Kidney capillary endothelial cell (primary cell): ENCODE measurements at regions not wholly inside any gene's neighbourhood (a gene's known extent, or its start where the extent isn't known, plus 50 kb on each side); places are given as distances from the start of the nearest gene placed in this dataset.

ENCODE experiments used
- DNase-seq: peaks from one replicate; pipeline ENCODE4 v3.0.0-alpha.2; 2018; ENCODE audit warnings: low spot score

DNA sequence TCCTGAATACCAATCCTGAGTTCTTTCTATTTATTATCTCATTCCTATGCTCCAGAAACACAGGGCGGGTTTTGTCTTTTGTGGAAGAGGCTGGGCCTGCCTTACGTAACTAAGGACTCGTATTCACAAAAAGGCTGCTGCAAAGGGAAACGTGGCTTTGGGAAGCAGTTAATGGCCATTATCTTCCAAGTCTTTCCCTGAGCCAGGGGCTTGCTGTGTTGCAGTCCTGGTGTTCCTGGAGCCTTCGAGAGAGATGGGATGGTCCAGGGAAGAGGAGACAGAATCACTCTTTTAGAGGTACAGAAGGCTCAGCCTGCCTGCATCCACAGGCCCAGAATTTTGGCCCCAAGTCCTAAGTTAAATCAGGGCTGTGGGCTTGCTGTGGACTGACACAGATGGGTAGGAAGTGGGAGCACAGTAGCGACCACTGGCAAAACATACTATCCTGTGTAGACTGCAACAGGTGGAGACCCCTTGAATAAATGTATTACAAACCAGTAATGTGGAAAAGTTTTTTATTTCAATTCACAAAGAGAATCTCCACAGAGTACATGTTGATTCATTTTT lies 139.4 kb upstream of the ST6GAL2 start:
- no peak for DNase-seq

DNA sequence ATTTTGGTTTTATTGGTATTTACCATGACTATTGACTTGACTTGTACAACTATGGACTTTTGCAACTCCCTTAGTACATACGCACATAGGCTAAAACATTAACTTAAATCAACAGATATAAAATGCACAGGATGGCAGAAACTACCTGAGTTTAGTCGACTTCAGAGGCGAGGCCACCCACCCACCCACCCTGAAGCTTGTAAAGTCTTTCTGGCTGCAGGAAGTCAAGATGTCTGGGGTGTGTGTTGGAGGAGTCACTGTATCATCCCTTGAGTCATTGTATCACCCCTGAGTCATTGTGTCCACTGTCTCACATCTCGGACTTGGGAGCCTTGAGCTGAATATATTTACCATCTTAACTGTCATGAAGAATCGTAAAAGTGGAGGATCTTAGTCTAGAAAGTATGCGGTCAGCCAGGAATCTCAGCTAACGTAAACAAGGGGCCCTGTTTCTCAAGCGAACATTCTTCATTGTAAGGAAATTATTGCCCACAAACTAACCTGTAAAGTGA lies 140.0 kb upstream of the ST6GAL2 start:
- DNase-seq: no peak

DNA sequence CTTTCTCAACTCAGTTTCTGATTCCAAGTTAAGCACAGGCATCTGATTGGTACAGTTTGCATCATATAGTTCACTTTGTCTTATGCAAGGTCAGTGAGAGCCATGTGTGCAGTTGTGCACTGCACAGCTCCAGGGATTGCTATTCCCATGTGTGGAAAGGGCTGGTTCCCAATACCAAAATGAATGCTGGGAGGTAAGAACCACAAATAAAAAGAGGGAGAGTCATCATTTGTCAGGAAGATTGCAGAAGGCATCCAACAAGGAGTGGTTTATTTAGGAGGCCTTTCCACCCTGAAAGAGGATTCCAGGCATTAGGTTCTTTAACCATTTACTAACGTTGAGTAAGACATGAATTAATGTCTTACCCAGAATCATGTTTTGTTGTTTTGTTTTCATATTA lies 141.2 kb upstream of the ST6GAL2 start:
- DNase-seq: no peak

DNA sequence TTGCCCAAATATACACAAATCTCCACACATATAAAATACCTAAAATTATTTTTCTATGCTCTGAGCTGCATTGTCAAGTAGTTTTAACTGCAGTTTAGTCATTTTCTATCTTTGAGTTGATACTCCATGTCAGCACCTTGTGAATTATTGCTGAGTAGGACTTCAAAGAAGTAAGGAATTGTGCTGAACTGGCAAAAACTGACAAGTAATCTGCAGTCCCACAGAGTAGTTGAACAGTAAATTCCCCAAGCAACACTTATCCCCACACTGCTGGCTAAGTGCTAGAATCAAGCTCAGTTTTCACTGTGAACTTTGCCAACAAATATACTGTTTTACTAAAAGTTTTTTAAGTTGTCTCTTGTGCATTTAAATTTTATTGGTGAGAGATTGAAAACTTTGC lies 141.8 kb upstream of the ST6GAL2 start:
- DNase-seq: no peak

DNA sequence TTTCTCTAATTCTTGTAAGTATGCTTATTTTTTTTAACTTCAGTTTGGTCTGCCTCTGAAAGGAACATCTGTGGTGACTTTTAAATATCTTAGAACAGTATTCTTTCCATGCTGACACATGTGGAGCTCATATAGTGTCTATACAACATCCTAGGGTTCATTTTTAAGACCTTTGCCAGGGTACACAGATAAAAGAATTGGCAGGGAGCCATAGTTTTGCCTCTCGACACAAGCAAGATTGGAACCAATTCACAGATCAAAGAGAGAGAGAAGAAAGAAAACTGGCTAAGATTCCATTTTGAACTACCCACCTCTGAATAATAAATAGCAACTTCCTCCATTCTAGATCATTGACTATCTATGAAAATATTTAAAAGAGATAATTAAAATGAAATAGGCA lies 142.7 kb upstream of the ST6GAL2 start:
- DNase-seq: no peak

DNA sequence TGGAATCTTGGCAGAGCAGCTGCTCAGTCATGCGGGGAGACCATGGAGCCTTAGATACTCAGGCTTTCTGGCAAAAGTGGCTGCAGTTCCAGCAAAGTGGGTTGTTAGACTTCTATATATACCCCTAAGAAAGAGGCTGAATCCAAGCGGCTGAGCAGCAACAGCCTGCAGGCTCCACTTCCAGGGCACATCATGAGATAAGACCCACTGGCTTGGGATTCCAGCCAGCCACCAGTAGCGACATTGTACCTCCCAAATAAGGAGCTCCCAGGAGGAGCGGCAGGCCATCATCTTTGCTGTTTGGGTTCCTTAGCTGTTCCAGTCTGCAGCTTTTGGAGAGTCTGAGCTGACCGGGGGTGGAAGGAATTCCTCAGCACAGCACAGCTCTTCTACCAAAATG lies 150.3 kb upstream of the ST6GAL2 start:
- no peak for DNase-seq

DNA sequence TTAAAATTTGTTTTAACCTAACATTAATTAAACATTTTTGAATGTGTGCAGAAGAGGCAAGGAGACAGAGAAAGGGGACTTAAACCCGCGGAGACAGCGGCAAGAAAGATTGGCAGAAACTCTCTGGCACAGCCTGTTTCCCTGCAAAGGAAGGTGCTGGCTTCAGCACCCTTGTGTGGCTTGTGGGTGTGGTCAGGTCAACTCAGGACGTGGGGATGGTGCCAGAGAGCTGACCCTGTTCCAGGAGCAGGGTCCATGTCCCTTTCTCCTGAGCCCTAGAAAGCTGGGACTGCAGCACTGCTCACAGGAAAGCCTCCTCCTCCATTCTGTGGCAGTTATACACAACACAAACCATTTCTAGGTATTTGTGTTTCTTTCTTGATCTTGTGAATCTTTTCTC lies 176.2 kb upstream of the ST6GAL2 start:
- DNase-seq: no peak

DNA sequence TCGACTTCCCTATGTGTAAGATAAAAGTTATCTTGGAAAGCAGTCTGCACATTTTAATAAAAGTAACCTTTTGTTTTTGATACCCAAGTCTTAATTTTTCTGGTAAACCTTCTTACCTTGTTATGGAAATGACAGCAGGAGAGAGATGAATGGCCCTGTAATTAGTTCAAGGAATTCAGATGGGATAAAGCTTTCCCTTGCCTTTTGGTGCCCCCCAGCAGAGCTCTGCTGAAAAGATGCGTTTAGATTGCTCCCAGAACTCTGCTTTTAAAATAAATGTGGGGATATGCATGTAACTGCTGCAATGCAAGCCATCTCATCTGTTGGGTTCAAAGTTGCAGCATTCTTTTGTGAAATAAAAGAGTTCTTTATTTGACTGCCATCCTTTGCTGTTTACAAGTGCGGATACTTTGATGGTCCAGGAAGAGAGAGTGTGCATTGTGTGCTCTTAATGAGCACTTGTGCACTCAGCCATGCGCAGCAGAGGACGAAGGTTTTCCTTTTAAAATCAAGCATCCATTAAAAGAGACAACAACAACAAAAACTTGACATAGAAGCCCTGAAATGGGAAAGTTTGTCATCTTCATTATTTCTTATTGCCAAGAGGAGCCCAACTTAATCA lies 176.7 kb upstream of the ST6GAL2 start:
- DNase-seq: no peak

DNA sequence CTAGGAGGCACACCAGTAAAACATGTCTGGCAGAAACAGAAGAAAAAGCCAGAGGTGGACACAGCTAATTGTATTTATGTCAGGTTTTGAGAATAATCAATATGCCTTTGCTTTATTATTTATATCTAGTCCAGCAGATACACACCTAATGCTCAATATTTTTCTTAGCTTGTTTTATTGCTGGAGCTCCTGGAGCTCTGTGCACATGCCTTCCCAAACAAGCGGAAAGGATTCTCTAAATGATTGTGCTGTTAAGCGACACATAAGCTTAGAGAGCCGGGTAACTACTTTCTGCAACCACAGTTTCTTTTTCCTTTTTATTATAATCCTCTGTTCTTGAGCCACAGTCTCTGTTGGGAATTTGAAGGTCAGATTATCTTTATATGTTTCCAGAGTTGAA lies 177.3 kb upstream of the ST6GAL2 start:
- no peak for DNase-seq

DNA sequence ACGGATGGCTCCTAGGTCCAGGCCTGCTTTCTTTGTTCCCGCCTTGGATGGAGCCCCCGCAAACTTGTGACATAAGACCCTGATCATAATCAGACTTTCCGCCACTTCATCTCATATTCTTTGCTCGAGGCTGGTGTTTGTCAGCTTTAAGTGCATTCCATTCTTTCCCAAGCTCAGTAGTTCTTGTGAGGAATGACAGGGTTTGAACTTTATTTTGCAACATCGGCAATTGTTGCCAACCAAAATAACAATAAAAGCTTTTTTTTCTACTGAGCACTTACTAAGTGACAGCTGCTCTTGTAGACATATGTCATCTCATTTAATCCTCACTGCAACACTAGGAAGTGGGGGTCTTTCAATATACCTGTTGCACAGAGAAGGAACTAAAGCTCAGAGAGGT lies 178.8 kb upstream of the ST6GAL2 start:
- no peak for DNase-seq

DNA sequence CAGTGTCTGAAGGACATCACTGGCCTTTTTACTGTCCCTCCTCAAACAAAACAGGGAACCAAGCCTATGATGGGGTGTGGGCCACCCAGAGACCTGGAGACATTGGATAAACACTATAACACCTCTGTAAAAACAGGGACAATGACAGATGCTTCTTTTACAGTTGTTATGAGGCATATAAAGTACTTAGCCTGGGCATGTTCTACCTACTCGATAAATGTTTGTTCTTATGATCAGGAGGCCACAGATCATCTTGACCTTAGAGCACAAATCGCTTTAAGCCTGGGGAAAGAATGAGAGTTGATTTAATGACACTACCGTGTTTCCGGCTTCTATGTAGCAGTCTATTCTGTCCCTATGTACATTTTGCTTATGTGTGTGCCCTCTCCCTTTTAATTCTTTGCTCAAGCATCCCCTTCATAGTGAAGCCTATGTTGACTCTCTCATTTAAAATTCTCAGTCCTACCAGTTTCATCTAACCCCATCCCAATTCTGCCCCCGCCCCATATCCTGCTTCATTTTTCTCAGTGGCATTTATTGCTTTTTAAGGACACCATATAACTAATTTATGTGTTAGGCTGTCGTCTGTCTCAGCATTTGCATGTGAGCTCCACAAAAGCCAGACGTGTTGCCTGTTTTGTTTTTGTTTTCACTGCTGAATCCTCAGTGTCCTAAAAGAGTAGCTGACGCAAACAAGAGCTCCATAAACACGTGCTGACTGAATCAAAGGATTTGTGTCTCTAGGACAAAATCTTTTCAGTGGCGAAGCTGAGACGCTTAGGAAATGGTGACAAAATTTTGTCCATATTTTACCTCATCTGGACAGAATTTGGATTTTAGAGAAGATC lies 182.3 kb upstream of the ST6GAL2 start:
- no peak for DNase-seq

DNA sequence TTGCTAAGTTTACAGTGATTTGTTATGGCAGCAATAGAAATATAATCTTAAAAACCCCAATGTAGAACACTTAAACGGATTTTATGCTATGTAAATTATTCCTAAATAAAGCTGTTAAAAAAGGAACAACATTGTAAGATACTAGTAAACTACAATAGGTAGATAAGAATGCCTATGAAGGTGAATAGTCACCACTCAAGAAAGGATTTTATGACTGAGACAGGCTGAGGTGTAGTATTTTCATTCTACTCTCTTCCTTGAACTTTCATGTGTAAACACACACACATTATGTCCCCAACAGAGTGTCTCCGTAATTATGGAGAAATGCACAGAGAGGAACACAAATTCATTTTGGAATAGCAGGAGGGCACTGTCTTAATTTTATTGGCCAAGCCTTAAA lies 183.9 kb upstream of the ST6GAL2 start:
- no peak for DNase-seq

DNA sequence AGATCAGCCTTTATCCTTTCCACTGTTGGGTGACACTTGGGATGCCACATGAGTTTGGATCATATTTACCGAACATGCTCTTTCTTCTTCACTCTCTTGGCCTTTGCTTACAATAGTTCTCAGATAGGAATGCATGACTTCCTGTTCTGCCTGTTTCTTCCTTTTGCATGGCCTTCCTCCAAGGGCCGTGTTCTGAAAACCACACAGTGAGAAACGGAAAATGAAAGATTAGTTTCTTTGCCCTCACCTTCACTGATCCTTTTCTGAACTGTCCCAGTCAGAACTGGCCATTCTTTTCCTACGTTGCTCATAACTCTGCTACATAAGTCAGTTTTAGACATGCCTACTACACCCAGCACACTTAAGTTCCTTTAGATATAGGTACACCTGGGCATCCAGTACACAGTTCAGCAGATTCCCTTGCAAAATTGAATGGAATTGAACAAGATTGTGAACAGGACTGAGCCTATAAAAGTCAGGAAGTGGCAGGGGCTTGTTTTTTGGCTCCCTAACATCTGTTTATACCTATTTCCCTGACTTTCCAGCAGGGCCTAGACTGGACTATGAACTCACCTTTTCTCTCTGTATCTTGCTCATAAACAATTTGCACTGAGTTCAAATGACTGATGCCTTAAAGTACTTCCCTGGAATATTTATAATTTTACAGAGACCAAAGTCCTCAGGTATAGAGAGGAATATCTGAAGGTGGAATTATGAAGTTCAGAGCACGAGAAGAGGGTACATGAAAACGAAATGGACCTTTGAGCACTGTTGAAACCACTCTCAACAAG lies 186.4 kb upstream of the ST6GAL2 start:
- DNase-seq: no peak

DNA sequence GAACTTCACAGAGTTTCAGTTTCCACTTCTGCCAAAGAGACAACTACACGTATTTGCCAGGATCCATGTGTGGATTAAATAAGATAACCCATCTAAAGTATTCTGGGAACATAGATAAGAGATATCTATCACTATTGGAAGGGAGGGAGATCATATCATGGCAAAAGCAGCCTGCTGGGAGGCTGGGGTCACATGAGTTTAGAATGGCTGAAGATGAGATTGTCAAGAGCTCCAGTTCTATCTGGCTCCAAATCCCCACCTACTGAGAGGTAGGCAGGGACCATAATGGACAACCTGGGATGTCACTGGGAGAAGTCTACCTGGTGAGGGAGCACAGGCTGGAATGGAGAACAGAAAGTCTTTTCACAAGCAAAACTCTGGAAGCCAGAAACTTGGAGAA lies 192.6 kb upstream of the ST6GAL2 start:
- no peak for DNase-seq

DNA sequence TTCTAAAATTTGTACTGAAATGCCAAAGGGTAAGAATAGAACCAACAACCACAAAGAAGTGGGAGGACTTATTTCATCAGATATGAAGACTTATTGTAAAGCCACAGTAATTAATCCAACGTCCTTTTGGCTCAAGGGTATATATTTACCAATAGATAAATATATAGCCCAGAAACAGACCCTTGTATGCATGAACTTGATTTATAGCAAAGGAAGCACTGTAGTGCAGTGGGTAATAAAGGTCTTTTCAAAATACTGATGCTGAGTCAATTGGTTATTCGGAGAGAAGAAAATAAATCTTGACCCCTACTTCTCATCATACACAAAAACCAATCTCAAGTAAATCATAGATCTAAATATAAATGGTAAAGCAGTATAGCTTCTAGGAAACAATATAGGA lies 200.5 kb upstream of the ST6GAL2 start:
- no peak for DNase-seq

DNA sequence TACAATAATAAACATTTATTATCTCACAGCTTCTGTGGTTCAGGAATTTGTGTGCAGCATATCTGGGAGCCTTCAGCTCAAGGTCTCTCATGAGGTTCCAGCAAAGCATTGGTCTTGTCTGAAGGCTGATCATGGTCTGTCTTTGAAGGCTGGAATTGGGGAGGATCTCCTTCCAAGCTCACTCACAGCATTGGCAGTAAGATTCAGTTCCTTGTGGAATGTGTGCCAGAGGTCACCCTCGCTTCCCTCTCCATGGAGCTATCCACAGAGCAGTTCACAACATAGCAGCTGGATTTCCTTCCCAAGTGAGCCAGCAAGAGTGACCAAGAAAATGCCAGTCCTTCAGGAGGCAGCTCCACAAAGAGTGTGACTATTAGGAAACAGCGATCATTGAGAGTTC lies 202.2 kb upstream of the ST6GAL2 start:
- DNase-seq: no peak

DNA sequence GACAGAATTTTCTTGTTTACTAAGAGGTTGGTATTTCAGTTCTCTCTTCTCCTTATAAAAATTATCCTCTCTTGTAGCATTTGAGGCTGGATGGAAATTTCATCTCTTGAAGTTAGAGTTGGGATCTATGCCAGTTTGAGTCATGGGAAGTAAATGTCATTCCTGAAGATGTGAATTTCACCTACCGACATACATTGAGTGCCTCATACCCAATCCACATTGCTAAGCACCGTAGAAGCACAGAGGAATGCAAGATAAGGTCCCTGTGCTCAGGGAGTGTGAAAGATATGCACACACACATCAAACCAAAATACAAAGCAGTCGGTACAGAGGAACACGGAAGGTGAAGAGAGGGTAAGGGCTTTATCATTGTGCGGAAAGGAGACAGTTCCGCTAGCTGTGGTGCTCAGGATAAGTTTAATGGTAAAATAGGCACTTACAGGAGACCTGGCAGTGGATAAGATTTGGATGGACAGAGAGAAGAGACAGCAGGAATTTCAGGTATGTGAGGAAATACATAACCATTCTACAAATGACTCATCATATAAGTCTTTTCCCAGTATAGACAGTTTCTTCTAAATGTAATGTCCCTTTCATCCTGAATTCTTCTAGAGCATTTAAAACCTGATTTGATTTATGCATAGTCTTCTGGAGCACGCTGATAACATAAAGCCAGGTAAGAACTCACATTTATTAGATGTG lies 205.3 kb upstream of the ST6GAL2 start:
- no peak for DNase-seq

DNA sequence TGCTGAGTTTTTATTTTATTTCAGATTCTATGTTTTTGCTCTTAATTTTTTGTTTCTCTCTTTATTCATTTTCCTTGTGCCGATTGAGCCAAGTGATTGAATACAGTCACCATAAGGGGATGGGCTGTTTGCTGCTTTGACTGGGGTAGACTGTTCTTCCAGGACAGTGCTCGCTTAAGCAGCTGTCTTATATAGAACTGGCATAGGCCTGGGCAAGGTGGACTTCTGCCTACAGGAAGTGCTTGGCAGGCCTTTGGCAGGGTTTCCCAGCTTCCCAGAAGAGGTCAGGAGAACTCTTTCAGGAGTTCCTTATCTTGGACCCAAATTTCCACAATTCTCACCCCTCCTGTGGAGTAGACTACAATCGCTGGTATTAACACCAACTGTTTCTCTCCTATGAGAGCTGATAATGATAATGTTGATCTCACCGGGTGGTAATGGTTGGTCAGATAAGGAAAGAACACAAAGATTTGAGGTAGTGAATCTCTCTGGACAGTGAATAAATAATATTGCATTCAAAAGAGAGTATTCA lies 207.5 kb upstream of the ST6GAL2 start:
- DNase-seq: no peak

DNA sequence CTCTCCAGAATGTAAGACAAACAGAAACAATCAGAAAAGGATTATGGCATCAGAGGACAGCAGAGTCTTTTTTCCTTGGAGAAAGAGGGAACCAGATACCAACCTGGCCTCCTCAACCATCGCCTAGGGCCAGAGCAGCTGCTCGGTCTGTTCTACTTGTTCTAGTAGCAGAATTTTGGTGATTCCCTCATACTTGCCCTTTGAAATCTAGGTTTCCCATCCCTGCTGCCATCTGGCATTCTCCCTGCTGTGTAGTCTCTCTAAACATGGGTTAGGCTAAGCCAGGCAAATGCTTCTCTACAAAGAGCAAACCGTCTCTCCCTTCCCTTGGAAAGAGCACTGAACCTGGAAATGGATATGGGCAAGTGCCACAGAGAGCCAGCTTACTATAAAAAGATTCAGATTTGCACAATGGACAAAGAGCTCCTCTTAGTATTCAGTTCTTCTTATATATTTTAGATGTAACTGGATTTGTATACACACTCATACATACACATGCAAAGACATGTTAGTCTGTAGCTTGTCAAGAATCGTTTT lies 208.6 kb upstream of the ST6GAL2 start:
- no peak for DNase-seq

DNA sequence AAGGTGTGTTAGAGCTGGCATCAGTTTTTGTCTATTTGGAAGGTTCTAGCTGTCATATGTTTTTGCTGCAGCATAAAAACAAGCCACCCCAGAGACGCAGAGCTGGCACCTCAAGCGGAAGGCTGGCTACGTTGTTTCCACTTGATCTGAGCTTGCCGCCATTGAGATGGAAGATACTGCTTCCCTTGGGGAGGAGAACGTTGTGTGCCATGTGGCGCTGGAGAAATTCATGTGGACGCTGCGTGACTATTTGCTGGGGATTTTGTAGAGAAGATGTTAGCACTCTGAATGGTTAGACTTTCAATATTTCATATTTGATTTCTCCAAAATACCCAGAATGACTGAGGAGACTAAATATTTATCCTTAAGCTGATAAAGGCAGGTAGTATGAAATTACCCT lies 216.2 kb upstream of the ST6GAL2 start:
- no peak for DNase-seq

DNA sequence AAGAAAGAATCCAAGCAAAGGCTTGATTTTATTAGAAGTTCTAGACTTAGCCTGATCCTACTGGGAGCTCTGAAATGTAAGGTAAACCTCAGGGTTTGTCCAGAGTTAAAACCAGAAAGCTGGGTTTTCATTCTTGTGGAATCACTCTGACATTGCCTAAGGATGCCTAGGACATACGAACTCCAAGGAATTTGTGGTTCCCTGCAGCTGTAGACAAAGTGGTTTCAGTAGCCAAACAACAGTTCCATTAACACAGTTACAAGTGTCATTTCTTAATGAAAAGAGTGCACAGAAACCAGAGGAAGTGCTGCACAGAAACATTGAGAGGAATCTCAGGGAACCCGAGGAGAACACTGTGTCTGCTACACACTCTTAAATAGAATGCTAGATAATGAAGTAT lies 221.4 kb upstream of the ST6GAL2 start:
- no peak for DNase-seq
